Smooth muscle cell (in vitro differentiated cells): ENCODE measurements at regions not wholly inside any gene's neighbourhood (a gene's known extent, or its start where the extent isn't known, plus 50 kb on each side); places are given as distances from the start of the nearest gene placed in this dataset.

ENCODE experiments used
- DNase-seq: peaks from one replicate; lab custom pipeline; 2025; ENCODE audit not compliant: unreplicated experiment; lab: John Stamatoyannopoulos, UW
- H2AFZ ChIP-seq: fragments of 200-600 bp; sonication (generic); 2 replicates; pipeline ENCODE4 v1.6.0; 2016; ENCODE audit warnings: antibody characterized with exemption, low read depth, mild to moderate bottlenecking
- H3F3A ChIP-seq: fragments of 200-600 bp; sonication (generic); 2 replicates; pipeline ENCODE4 v1.6.0; 2017; ENCODE audit warnings: antibody characterized with exemption, low read depth
- H3K27ac ChIP-seq: fragments of 200-600 bp; sonication (generic); 2 replicates; pipeline ENCODE4 v1.5.1; 2016; ENCODE audit warnings: low read depth, mild to moderate bottlenecking
- H3K27me3 ChIP-seq: fragments of 200-600 bp; sonication (generic); 2 replicates; pipeline ENCODE4 v1.6.1; 2016; ENCODE audit warnings: low read depth, mild to moderate bottlenecking
- H3K36me3 ChIP-seq: fragments of 200-600 bp; sonication (generic); 2 replicates; pipeline ENCODE4 v1.5.1; 2016; ENCODE audit warnings: low read depth
- H3K4me1 ChIP-seq: fragments of 200-600 bp; sonication (generic); 2 replicates; pipeline ENCODE4 v1.5.1; 2016; ENCODE audit warnings: low read depth
- H3K4me2 ChIP-seq: fragments of 200-600 bp; sonication (generic); 2 replicates; pipeline ENCODE4 v1.6.0; 2016; ENCODE audit warnings: mild to moderate bottlenecking
- H3K4me3 ChIP-seq: fragments of 200-600 bp; sonication (generic); 2 replicates; pipeline ENCODE4 v1.5.1; 2016; ENCODE audit warnings: mild to moderate bottlenecking
- H3K79me2 ChIP-seq: fragments of 200-600 bp; sonication (generic); 2 replicates; pipeline ENCODE4 v1.6.0; 2016; ENCODE audit warnings: low read depth, mild to moderate bottlenecking
- H3K9ac ChIP-seq: fragments of 200-600 bp; sonication (generic); 2 replicates; pipeline ENCODE4 v1.6.0; 2016; ENCODE audit warnings: low read depth
- H3K9me3 ChIP-seq: fragments of 200-600 bp; sonication (generic); replicated peaks from 2 replicates; pipeline ENCODE4 v1.5.1; 2016; ENCODE audit warnings: low read depth
- H4K20me1 ChIP-seq: fragments of 200-600 bp; sonication (generic); 2 replicates; pipeline ENCODE4 v1.6.0; 2016; ENCODE audit warnings: low read depth
- CTCF ChIP-seq: fragments of 200-600 bp; sonication (generic); IDR thresholded peaks from 2 replicates; pipeline ENCODE4 v1.5.1; 2017; ENCODE audit warnings: borderline replicate concordance, mild to moderate bottlenecking, antibody characterized with exemption; ENCODE audit not compliant: insufficient read depth, poor library complexity, severe bottlenecking
- WGBS: methylation state at CpG from one replicate; pipeline ENCODE4 v1.1.7; 2016; ENCODE audit warnings: low lambda C conversion rate; 5-methylcytosine and 5-hydroxymethylcytosine counted together

- no peak for TF ChIP-seq CTCF
Measured at GRCh38 chr16:72302332-72302731, 130.4 kb upstream of the PMFBP1 start.

GRCh38 chr16:72301523-72302236 lies 129.7 kb upstream of the PMFBP1 start:
- no peaks in the 10 kb centered on the region for H3K9me3 ChIP-seq
- H3K27ac ChIP-seq, result no peak overlapping the region
- H3F3A ChIP-seq, result no peaks in the 10 kb centered on the region
- no peak overlapping the region for H3K9ac ChIP-seq
- DNase-seq, result no peak
- H3K4me3 ChIP-seq, result no peak overlapping the region
- no peaks in the 10 kb centered on the region for H3K36me3 ChIP-seq
- no peaks in the 10 kb centered on the region for H4K20me1 ChIP-seq
- no peak overlapping the region for H3K4me2 ChIP-seq
- H2AFZ ChIP-seq, result peak overlapping the region; percentile 52
- 69% methylated on average over 8 of the region's 8 CpGs for WGBS
- no peaks in the 10 kb centered on the region for H3K27me3 ChIP-seq
- H3K4me1 ChIP-seq, result no peaks in the 10 kb centered on the region
- no peak for TF ChIP-seq CTCF
- no peaks in the 10 kb centered on the region for H3K79me2 ChIP-seq

More at GRCh38 chr16:72302332-72302731, 130.4 kb upstream of the PMFBP1 start:
- Histone ChIP-seq H3K36me3 (no peaks in the 10 kb centered on the region), H3K27ac (no peak overlapping the region), H3K4me1 (no peaks in the 10 kb centered on the region), H3K27me3 (no peaks in the 10 kb centered on the region), H2AFZ (no peak overlapping the region), H3F3A (no peaks in the 10 kb centered on the region), H3K9ac (no peak overlapping the region), H3K4me2 (no peak overlapping the region), H3K4me3 (no peak overlapping the region), H3K79me2 (no peaks in the 10 kb centered on the region), H3K9me3 (no peaks in the 10 kb centered on the region), H4K20me1 (no peaks in the 10 kb centered on the region)
- no peak for DNase-seq
- WGBS, result 79% methylated on average over 2 of the region's 2 CpGs

- no peak overlapping the region for H3K4me2 ChIP-seq
- no peaks in the 10 kb centered on the region for H3K36me3 ChIP-seq
- no peak for TF ChIP-seq CTCF
- no peaks in the 10 kb centered on the region for H3K4me1 ChIP-seq
- no peaks in the 10 kb centered on the region for H3F3A ChIP-seq
- no peaks in the 10 kb centered on the region for H3K79me2 ChIP-seq
- no peaks in the 10 kb centered on the region for H3K9me3 ChIP-seq
- H2AFZ ChIP-seq, result no peak overlapping the region
- H4K20me1 ChIP-seq, result no peaks in the 10 kb centered on the region
- no peak for DNase-seq
- no peak overlapping the region for H3K27ac ChIP-seq
- H3K27me3 ChIP-seq, result no peaks in the 10 kb centered on the region
- no peak overlapping the region for H3K9ac ChIP-seq
- 71% methylated on average over 7 of the region's 7 CpGs for WGBS
- no peak overlapping the region for H3K4me3 ChIP-seq
Measured at GRCh38 chr16:72300892-72301291, 128.9 kb upstream of the PMFBP1 start.

GRCh38 chr16:72299684-72300243 lies 127.8 kb upstream of the PMFBP1 start:
- TF ChIP-seq CTCF, result no peak
- H3K27ac ChIP-seq, result no peak overlapping the region
- 98% methylated on average over 2 of the region's 2 CpGs for WGBS

More at GRCh38 chr16:72299684-72300243, 127.8 kb upstream of the PMFBP1 start:
- Histone ChIP-seq H3K79me2 (no peaks in the 10 kb centered on the region), H3K36me3 (no peaks in the 10 kb centered on the region), H3F3A (no peaks in the 10 kb centered on the region), H3K4me2 (no peak overlapping the region), H3K27me3 (no peaks in the 10 kb centered on the region), H4K20me1 (no peaks in the 10 kb centered on the region), H3K4me3 (no peak overlapping the region), H3K9me3 (no peaks in the 10 kb centered on the region), H3K9ac (no peak overlapping the region), H3K4me1 (no peaks in the 10 kb centered on the region), H2AFZ (no peak overlapping the region)
- no peak for DNase-seq
